RWPE1 (cell line): ENCODE measurements at regions not wholly inside any gene's neighbourhood (a gene's known extent, or its start where the extent isn't known, plus 50 kb on each side); places are given as distances from the start of the nearest gene placed in this dataset.

Source experiments
- CTCF ChIA-PET: fragments of 350-600 bp; sonication (Branson Sonifier 250); formaldehyde crosslinking; extraction: SDS; loops from one replicate; lab custom pipeline; 2021; lab: Yijun Ruan, JAX
- POLR2A ChIA-PET: fragments of 400-600 bp; formaldehyde crosslinking; extraction: SDS; loops from one replicate; lab custom pipeline; 2020; ENCODE audit warnings: antibody characterized with exemption; ENCODE audit not compliant: low non-redundant PET; lab: Yijun Ruan, JAX
- DNase-seq: peaks from one replicate; pipeline ENCODE4 v3.0.0; 2012; ENCODE audit warnings: low spot score
- H3K27ac ChIP-seq: fragments of 450-650 bp; 2 replicates; pipeline ENCODE4 v1.5.1; 2017
- CTCF ChIP-seq: fragments of 450-650 bp; conservative IDR thresholded peaks from 2 replicates; pipeline ENCODE4 v1.5.1; 2017; ENCODE audit warnings: low read depth, mild to moderate bottlenecking

DNA sequence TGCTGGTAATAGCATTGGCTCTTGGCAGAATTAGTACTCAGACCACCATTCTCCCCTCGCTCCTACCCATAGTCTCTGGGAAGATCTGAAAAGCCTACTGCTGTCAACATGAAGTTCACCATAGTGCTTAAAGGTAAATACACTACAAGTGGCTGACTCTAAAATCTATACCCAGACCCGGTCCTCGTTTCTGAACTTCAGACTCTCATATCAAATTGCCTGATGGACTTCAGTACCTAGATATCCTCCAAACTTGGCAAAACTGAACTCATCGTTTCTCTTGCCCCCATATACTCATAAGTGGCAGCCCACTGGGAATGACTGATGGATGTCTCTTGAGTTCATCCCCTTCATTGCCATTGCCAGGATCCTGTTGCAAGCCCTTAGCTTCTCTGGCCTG is 67.3 kb downstream of the VCPKMT start:
- DNase-seq, result no peak
- H3K27ac ChIP-seq, result no peak overlapping the region
- ChIA-PET POLR2A (no interaction called here), CTCF (no interaction called here)
- TF ChIP-seq CTCF, result no peak

GRCh38 chr14:50049703-50050570 is 66.4 kb downstream of the VCPKMT start:
- no peak overlapping the region for H3K27ac ChIP-seq
- no peak for TF ChIP-seq CTCF
- CTCF ChIA-PET, result no interaction called here
- DNase-seq, result no peak
- POLR2A ChIA-PET, result no interaction called here

DNA sequence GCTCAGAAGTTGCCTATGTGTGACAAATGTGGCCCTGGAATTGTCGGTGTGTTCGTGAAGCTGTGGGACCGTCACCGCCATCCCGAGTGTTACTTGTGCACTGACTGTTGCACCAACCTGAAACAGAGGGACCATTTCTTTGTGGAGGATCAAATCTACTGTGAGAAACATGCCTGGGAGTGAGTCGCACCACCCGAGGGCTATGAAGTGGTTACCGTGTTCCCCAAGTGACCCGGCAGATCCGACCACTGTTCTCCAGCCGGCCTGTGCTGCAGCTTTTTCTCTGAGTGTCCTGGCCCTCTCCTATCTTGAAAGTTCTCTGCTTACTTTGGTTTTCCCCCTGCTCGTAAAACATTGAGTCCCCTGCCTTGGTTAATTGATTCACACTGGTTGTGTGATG is 65.3 kb downstream of the VCPKMT start:
- no peak for DNase-seq
- TF ChIP-seq CTCF, result no peak
- CTCF ChIA-PET, result interaction anchor here (0.6 kb wide), 1 partner anchor 50 kb away, joined by 6 read pairs; no protein-coding TSS in a partner anchor
- POLR2A ChIA-PET, result no interaction called here
- H3K27ac ChIP-seq, result no peak overlapping the region

DNA sequence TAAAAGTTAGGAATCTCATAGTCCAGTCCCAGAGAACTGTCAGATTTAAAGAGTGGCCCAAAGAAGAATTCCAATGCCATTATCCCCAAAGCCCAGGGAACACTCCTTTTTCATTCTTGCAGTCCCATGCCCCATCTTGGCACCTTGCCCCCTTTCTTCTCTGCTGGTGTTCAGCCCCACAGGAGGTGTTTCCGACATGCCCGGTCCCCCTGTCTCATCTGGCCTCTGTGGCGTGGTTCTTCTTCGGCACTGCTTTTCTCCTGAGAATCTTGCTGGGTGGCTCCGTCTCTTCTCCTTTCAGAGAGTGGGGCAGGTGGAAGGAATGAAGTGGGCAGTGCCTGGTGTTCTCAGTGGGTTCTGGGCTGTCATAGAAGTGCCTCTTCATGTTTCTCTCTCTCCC is 64.7 kb downstream of the VCPKMT start:
- no peak for DNase-seq
- ChIA-PET POLR2A (no interaction called here), CTCF (no interaction called here)
- H3K27ac ChIP-seq, result no peak overlapping the region
- TF ChIP-seq CTCF, result no peak

GRCh38 chr14:50052517-50052916 is 63.9 kb downstream of the VCPKMT start:
- H3K27ac ChIP-seq, result no peak overlapping the region
- no peak for TF ChIP-seq CTCF
- CTCF ChIA-PET, result no interaction called here
- DNase-seq, result no peak
- POLR2A ChIA-PET, result no interaction called here

- ChIA-PET CTCF (interaction anchor here (0.5 kb wide), 1 partner anchor 161 kb away, joined by 3 read pairs; the partner anchor contains the start of gene ARF6), POLR2A (no interaction called here)
- no peak for DNase-seq
- no peak overlapping the region for H3K27ac ChIP-seq
- TF ChIP-seq CTCF, result no peak
Measured at GRCh38 chr14:50053935-50054334, 62.4 kb downstream of the VCPKMT start.
